SU-DHL-6 (cell line): ENCODE measurements at regions not wholly inside any gene's neighbourhood (a gene's known extent, or its start where the extent isn't known, plus 50 kb on each side); places are given as distances from the start of the nearest gene placed in this dataset.

ENCODE experiments used
- H2AFZ ChIP-seq: fragments of 200-600 bp; sonication (generic); 2 replicates; pipeline ENCODE4 v1.6.1; 2014; ENCODE audit warnings: low read depth, mild to moderate bottlenecking, moderate library complexity, mixed read lengths, antibody characterized with exemption, low read length; ENCODE audit not compliant: severe bottlenecking
- H3F3A ChIP-seq: fragments of 200-600 bp; shearing (Covaris generic); 2 replicates; pipeline ENCODE4 v1.6.0; 2016; ENCODE audit warnings: antibody characterized with exemption, mild to moderate bottlenecking; ENCODE audit not compliant: insufficient read depth
- H3K27ac ChIP-seq: fragments of 200-600 bp; sonication (generic); 2 replicates; pipeline ENCODE4 v1.5.1; 2016; ENCODE audit warnings: low read depth, mild to moderate bottlenecking, low read length, moderate library complexity, mixed read lengths
- H3K27me3 ChIP-seq: fragments of 200-600 bp; sonication (generic), shearing (Covaris generic); 2 replicates; pipeline ENCODE4 v1.6.0; 2014; ENCODE audit warnings: mild to moderate bottlenecking, low read length
- H3K36me3 ChIP-seq: fragments of 200-600 bp; sonication (generic); 2 replicates; pipeline ENCODE4 v1.6.1; 2014; ENCODE audit warnings: mild to moderate bottlenecking, low read length, mixed read lengths
- H3K4me2 ChIP-seq: fragments of 300-600, 200-600 bp; shearing (Covaris generic), sonication (generic); 2 replicates; pipeline ENCODE4 v1.6.0; 2014; ENCODE audit warnings: low read length, low read depth, mild to moderate bottlenecking; ENCODE audit not compliant: poor library complexity, severe bottlenecking
- H3K4me3 ChIP-seq: fragments of 200-600 bp; sonication (generic); 2 replicates; pipeline ENCODE4 v1.5.1; 2014; ENCODE audit warnings: antibody characterized with exemption, low read length, mild to moderate bottlenecking, mixed read lengths; ENCODE audit not compliant: insufficient read depth, poor library complexity, severe bottlenecking
- H3K79me2 ChIP-seq: fragments of 200-600 bp; sonication (generic); 2 replicates; pipeline ENCODE4 v1.6.1; 2014; ENCODE audit warnings: mild to moderate bottlenecking, low read length, moderate library complexity; ENCODE audit not compliant: insufficient read depth
- H3K9ac ChIP-seq: fragments of 200-600 bp; sonication (generic); 2 replicates; pipeline ENCODE4 v1.7.0; 2014; ENCODE audit warnings: mild to moderate bottlenecking, low read length
- H3K9me2 ChIP-seq: fragments of 200-600 bp; sonication (generic); replicated peaks from 2 replicates; pipeline ENCODE4 v1.6.1; 2014; ENCODE audit warnings: low read length; ENCODE audit not compliant: insufficient read depth
- H3K9me3 ChIP-seq: fragments of 200-600 bp; sonication (generic); 2 replicates; pipeline ENCODE4 v1.6.1; 2014; ENCODE audit warnings: low read length, mixed read lengths; ENCODE audit not compliant: insufficient read depth
- H4K20me1 ChIP-seq: fragments of 200-600 bp; sonication (generic); 2 replicates; pipeline ENCODE4 v1.6.1; 2014; ENCODE audit warnings: low read depth, mild to moderate bottlenecking, antibody characterized with exemption, low read length, moderate library complexity, mixed read lengths
- CTCF ChIP-seq: fragments of 200-600 bp; sonication (generic); IDR thresholded peaks from one replicate; pipeline ENCODE4 v1.5.1; 2017; ENCODE audit warnings: antibody characterized with exemption, mild to moderate bottlenecking, low read length, moderate library complexity; ENCODE audit not compliant: insufficient read depth, poor library complexity, severe bottlenecking
- EZH2phosphoT487 ChIP-seq: fragments of 200-600 bp; sonication (generic), shearing (Covaris generic); conservative IDR thresholded peaks from 2 replicates; pipeline ENCODE4 v1.6.1; 2018; ENCODE audit warnings: mild to moderate bottlenecking, antibody characterized with exemption, low read length, moderate library complexity, mixed read lengths

DNA sequence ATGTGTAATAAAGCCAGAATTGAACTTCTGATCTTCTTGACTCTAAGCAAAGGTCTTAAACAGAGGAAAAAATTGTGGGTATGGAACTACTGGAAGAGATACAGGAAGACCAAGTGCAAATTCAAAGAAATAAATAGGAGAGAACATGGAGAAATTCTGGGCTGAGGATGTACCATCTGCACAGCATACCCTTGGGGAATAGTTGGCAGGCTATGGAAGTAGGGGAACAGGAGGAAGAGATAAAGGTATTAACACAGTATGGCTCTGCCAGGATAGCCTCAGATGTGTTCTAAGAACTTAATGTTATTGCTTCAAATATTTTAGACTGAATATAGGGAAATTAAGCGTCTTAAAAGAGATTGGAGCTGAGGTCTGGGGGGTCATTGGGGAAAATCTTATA is 485.4 kb downstream of the CNTN3 start:
- no peak overlapping the region for H3K4me2 ChIP-seq
- no peaks in the 10 kb centered on the region for H3K9me3 ChIP-seq
- no peaks in the 10 kb centered on the region for H3K27me3 ChIP-seq
- H3K27ac ChIP-seq: no peak overlapping the region
- H4K20me1 ChIP-seq: no peaks in the 10 kb centered on the region
- no peak overlapping the region for H2AFZ ChIP-seq
- no peaks in the 10 kb centered on the region for H3K9me2 ChIP-seq
- H3K9ac ChIP-seq: no peak overlapping the region
- H3K36me3 ChIP-seq: no peaks in the 10 kb centered on the region
- no peaks in the 10 kb centered on the region for H3K79me2 ChIP-seq
- H3K4me3 ChIP-seq: no peak overlapping the region
- H3F3A ChIP-seq: no peaks in the 10 kb centered on the region
- TF ChIP-seq CTCF: no peak
- TF ChIP-seq EZH2phosphoT487: no peak

DNA sequence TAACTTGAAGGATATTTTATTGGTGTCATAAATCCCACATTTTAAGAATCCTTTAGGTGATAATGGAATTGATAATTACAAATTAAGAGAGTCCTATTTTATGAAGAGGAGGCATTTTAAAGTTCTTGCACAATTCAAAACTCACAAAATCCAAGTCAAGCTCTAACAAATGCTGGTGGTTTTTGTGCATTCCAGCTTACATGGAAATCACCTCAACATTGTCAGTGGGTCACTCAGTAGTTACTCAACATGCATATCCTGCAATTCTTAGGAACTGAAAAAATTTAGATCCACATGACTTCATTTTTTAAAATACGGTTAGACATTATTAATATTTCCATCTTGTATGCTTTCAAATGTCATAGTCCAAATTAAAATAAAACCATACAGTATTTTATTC is 487.2 kb downstream of the CNTN3 start:
- no peaks in the 10 kb centered on the region for H3K9me3 ChIP-seq
- H3K9ac ChIP-seq: no peak overlapping the region
- H3K27me3 ChIP-seq: no peaks in the 10 kb centered on the region
- no peaks in the 10 kb centered on the region for H3K79me2 ChIP-seq
- no peaks in the 10 kb centered on the region for H3K36me3 ChIP-seq
- no peak overlapping the region for H2AFZ ChIP-seq
- no peak overlapping the region for H3K4me2 ChIP-seq
- H3K4me3 ChIP-seq: no peak overlapping the region
- TF ChIP-seq CTCF (no peak), EZH2phosphoT487 (no peak)
- no peaks in the 10 kb centered on the region for H3K9me2 ChIP-seq
- no peaks in the 10 kb centered on the region for H4K20me1 ChIP-seq
- H3K27ac ChIP-seq: no peak overlapping the region
- no peaks in the 10 kb centered on the region for H3F3A ChIP-seq

- no peak for TF ChIP-seq CTCF
- TF ChIP-seq EZH2phosphoT487: no peak
- no peak overlapping the region for H2AFZ ChIP-seq
- H3F3A ChIP-seq: no peaks in the 10 kb centered on the region
- H3K9me3 ChIP-seq: no peaks in the 10 kb centered on the region
- H3K4me3 ChIP-seq: no peak overlapping the region
- no peak overlapping the region for H3K9ac ChIP-seq
- no peaks in the 10 kb centered on the region for H4K20me1 ChIP-seq
- no peaks in the 10 kb centered on the region for H3K9me2 ChIP-seq
- no peak overlapping the region for H3K4me2 ChIP-seq
- no peak overlapping the region for H3K27ac ChIP-seq
- no peaks in the 10 kb centered on the region for H3K79me2 ChIP-seq
- H3K36me3 ChIP-seq: no peaks in the 10 kb centered on the region
- H3K27me3 ChIP-seq: no peaks in the 10 kb centered on the region
Observed at GRCh38 chr3:74124782-74125181, 489.7 kb downstream of the CNTN3 start.

DNA sequence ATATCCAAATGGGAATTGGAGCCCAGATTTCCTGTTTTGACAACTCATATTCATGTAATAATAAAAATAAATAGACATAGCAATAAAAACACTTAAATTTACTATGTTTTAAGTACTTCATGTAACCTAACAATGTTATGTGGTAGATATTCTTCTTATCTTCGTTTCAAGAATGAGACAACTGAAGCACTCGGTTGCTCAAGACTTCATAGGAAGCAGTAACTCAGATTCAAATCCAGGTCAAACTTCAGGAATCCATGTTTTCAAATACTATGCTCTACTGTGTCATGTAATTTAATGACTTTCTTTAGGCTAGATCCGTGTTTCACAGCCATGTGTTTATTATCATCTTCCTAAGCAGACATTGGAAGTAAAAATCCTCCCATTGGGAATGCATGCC is 492.2 kb downstream of the CNTN3 start:
- Histone ChIP-seq H2AFZ (no peak overlapping the region), H3K9me3 (no peaks in the 10 kb centered on the region), H3K4me2 (no peak overlapping the region), H3K4me3 (no peak overlapping the region), H3F3A (no peaks in the 10 kb centered on the region), H3K79me2 (no peaks in the 10 kb centered on the region), H3K36me3 (no peaks in the 10 kb centered on the region), H3K9ac (no peak overlapping the region), H3K27ac (no peak overlapping the region), H4K20me1 (no peaks in the 10 kb centered on the region), H3K27me3 (no peaks in the 10 kb centered on the region), H3K9me2 (no peaks in the 10 kb centered on the region)
- TF ChIP-seq CTCF: no peak
- no peak for TF ChIP-seq EZH2phosphoT487
